Loucy (cell line): ENCODE measurements at regions not wholly inside any gene's neighbourhood (a gene's known extent, or its start where the extent isn't known, plus 50 kb on each side); places are given as distances from the start of the nearest gene placed in this dataset.

Experiments
- EZH2phosphoT487 ChIP-seq: fragments of 200-600 bp; IDR thresholded peaks from 2 replicates; pipeline ENCODE4 v1.6.1; 2018; ENCODE audit warnings: antibody characterized with exemption, mild to moderate bottlenecking, moderate library complexity, borderline replicate concordance
- TF ChIP-seq, protein P1 (sequence below): fragments of 200-600 bp; sonication (generic); conservative IDR thresholded peaks from 2 replicates; pipeline ENCODE4 v1.5.1; 2014; ENCODE audit warnings: mild to moderate bottlenecking, antibody characterized with exemption, low read length

DNA sequence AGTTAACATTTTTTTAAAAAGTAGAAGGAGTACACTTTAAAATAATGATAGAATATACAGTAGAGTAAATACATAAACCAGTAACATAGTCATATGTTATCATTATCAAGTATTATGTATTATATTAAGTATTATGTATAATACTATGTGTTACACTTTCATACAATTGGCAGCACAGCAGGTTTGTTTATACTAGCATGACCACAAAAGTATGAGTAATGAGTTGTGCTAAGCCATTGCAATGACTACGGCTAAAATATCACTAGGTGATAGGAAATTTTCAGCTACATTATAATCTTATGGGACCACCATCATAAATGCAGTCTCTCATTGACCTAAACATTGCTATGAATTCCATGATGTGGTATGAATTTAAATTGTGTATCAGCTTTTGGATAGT is 506.0 kb downstream of the HTR1A start:
- TF ChIP-seq, protein P1, sequence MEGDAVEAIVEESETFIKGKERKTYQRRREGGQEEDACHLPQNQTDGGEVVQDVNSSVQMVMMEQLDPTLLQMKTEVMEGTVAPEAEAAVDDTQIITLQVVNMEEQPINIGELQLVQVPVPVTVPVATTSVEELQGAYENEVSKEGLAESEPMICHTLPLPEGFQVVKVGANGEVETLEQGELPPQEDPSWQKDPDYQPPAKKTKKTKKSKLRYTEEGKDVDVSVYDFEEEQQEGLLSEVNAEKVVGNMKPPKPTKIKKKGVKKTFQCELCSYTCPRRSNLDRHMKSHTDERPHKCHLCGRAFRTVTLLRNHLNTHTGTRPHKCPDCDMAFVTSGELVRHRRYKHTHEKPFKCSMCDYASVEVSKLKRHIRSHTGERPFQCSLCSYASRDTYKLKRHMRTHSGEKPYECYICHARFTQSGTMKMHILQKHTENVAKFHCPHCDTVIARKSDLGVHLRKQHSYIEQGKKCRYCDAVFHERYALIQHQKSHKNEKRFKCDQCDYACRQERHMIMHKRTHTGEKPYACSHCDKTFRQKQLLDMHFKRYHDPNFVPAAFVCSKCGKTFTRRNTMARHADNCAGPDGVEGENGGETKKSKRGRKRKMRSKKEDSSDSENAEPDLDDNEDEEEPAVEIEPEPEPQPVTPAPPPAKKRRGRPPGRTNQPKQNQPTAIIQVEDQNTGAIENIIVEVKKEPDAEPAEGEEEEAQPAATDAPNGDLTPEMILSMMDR: no peak
- TF ChIP-seq EZH2phosphoT487: no peak
